RCC 7860 (cell line): ENCODE measurements at regions not wholly inside any gene's neighbourhood (a gene's known extent, or its start where the extent isn't known, plus 50 kb on each side); places are given as distances from the start of the nearest gene placed in this dataset.
"Not testable (repeated sequence)": the region's sequence is repeated elsewhere in the genome, so short reads cannot be mapped to it uniquely, and the experiment has no call there.

ENCODE experiments used
- DNase-seq: peaks from one replicate; pipeline ENCODE4 v3.0.0-alpha.2; 2015; ENCODE audit warnings: low spot score
- FAIRE-seq: peaks from 2 replicates; lab custom pipeline; 2012; peaks lifted over from hg19 to GRCh38; lab: Jason Lieb, UNC

- DNase-seq (no peak), FAIRE-seq (no peak)
Measured at GRCh38 chr14:85038526-85039352, 491.2 kb upstream of the FLRT2 start.

- DNase-seq: no peak
- no peak for FAIRE-seq
Measured at GRCh38 chr14:85039353-85039626, 490.7 kb upstream of the FLRT2 start.

- FAIRE-seq: no peak
- DNase-seq: no peak
Measured at GRCh38 chr14:85040046-85040685, 489.8 kb upstream of the FLRT2 start.

- DNase-seq: no peak
Measured at GRCh38 chr14:85041618-85042017, 488.3 kb upstream of the FLRT2 start.

GRCh38 chr14:85042301-85042700 is 487.6 kb upstream of the FLRT2 start:
- FAIRE-seq (no peak), DNase-seq (no peak)

More at GRCh38 chr14:85041618-85042017, 488.3 kb upstream of the FLRT2 start:
- no peak for FAIRE-seq

- FAIRE-seq: no peak
- DNase-seq: no peak
Measured at GRCh38 chr14:85050180-85050579, 479.8 kb upstream of the FLRT2 start.

- FAIRE-seq: no peak
Measured at GRCh38 chr14:85052646-85053045, 477.3 kb upstream of the FLRT2 start.

GRCh38 chr14:85054178-85054577 is 475.8 kb upstream of the FLRT2 start:
- FAIRE-seq: no peak

More at GRCh38 chr14:85052646-85053045, 477.3 kb upstream of the FLRT2 start:
- DNase-seq: no peak

GRCh38 chr14:85056267-85056666 is 473.7 kb upstream of the FLRT2 start:
- DNase-seq: no peak
- FAIRE-seq: no peak

More at GRCh38 chr14:85054178-85054577, 475.8 kb upstream of the FLRT2 start:
- DNase-seq: no peak

GRCh38 chr14:85057221-85057620 is 472.7 kb upstream of the FLRT2 start:
- DNase-seq: no peak
- FAIRE-seq: no peak

- DNase-seq: no peak
- FAIRE-seq: no peak
Measured at GRCh38 chr14:85058150-85058549, 471.8 kb upstream of the FLRT2 start.

GRCh38 chr14:85060121-85060520 is 469.8 kb upstream of the FLRT2 start:
- DNase-seq (no peak), FAIRE-seq (no peak)

- DNase-seq (no peak), FAIRE-seq (no peak)
Measured at GRCh38 chr14:85061256-85061655, 468.7 kb upstream of the FLRT2 start.

- no peak for FAIRE-seq
Measured at GRCh38 chr14:85063747-85064146, 466.2 kb upstream of the FLRT2 start.

GRCh38 chr14:85071447-85071846 is 458.5 kb upstream of the FLRT2 start:
- FAIRE-seq: no peak
- DNase-seq: no peak

More at GRCh38 chr14:85063747-85064146, 466.2 kb upstream of the FLRT2 start:
- no peak for DNase-seq

GRCh38 chr14:85074955-85075354 is 455.0 kb upstream of the FLRT2 start:
- no peak for DNase-seq
- FAIRE-seq: no peak

GRCh38 chr14:85075694-85076476 is 454.1 kb upstream of the FLRT2 start:
- no peak for DNase-seq
- no peak for FAIRE-seq

- DNase-seq, FAIRE-seq: not testable (repeated sequence)
Measured at GRCh38 chr14:85077716-85078115, 452.2 kb upstream of the FLRT2 start.

- FAIRE-seq (no peak), DNase-seq (no peak)
Measured at GRCh38 chr14:85079842-85080730, 449.9 kb upstream of the FLRT2 start.

- DNase-seq (no peak), FAIRE-seq (no peak)
Measured at GRCh38 chr14:85084344-85084743, 445.6 kb upstream of the FLRT2 start.

GRCh38 chr14:85085981-85086380 is 444.0 kb upstream of the FLRT2 start:
- FAIRE-seq: no peak
- DNase-seq: peak; percentile 31
